Glutamatergic neuron (in vitro differentiated cells): ENCODE measurements at regions not wholly inside any gene's neighbourhood (a gene's known extent, or its start where the extent isn't known, plus 50 kb on each side); places are given as distances from the start of the nearest gene placed in this dataset.

Experiments used
- DNase-seq: peaks from one replicate; pipeline ENCODE4 v3.0.0; 2022
- H3K27ac Mint-ChIP-seq: one replicate; pipeline ENCODE4 v1.8.0; 2020; ENCODE audit warnings: mild to moderate bottlenecking, mixed read lengths, inconsistent platforms; ENCODE audit not compliant: unreplicated experiment
- H3K27me3 Mint-ChIP-seq: one replicate; pipeline ENCODE4 v1.8.0; 2020; ENCODE audit warnings: mild to moderate bottlenecking, moderate library complexity, mixed read lengths, inconsistent platforms; ENCODE audit not compliant: unreplicated experiment
- H3K36me3 Mint-ChIP-seq: one replicate; pipeline ENCODE4 v1.8.0; 2020; ENCODE audit warnings: mild to moderate bottlenecking, mixed read lengths, inconsistent platforms; ENCODE audit not compliant: unreplicated experiment
- H3K4me1 Mint-ChIP-seq: one replicate; pipeline ENCODE4 v1.8.0; 2020; ENCODE audit warnings: mild to moderate bottlenecking, low read depth, mixed read lengths, inconsistent platforms; ENCODE audit not compliant: unreplicated experiment
- H3K4me3 Mint-ChIP-seq: one replicate; pipeline ENCODE4 v1.8.0; 2020; ENCODE audit warnings: mild to moderate bottlenecking, mixed read lengths, inconsistent platforms; ENCODE audit not compliant: unreplicated experiment
- H3K9me3 Mint-ChIP-seq: one replicate; pipeline ENCODE4 v1.8.0; 2020; ENCODE audit warnings: mild to moderate bottlenecking, moderate library complexity, mixed read lengths, inconsistent platforms; ENCODE audit not compliant: unreplicated experiment
- CTCF ChIP-seq: fragments of 200-600 bp; sonication (generic); IDR thresholded peaks from one replicate; pipeline ENCODE4 v1.5.0; 2021; ENCODE audit not compliant: partially characterized antibody, unreplicated experiment

- Mint-ChIP-seq H3K4me3 (no peak overlapping the region), H3K36me3 (no peaks in the 10 kb centered on the region), H3K9me3 (peaks cover 6% of the 10 kb centered on the region), H3K4me1 (peaks cover 48% of the 10 kb centered on the region), H3K27ac (no peak overlapping the region), H3K27me3 (peaks cover 5% of the 10 kb centered on the region)
- TF ChIP-seq CTCF = no peak
- DNase-seq = no peak
These were observed 450.0 kb downstream of the FOXG1 start for GRCh38 chr14:29216268-29217232.

GRCh38 chr14:29217813-29218450 lies 451.3 kb downstream of the FOXG1 start:
- H3K27me3 Mint-ChIP-seq = peaks cover 5% of the 10 kb centered on the region

GRCh38 chr14:29220072-29220471 lies 453.5 kb downstream of the FOXG1 start:
- H3K9me3 Mint-ChIP-seq = peaks cover 6% of the 10 kb centered on the region
- no peaks in the 10 kb centered on the region for H3K36me3 Mint-ChIP-seq
- DNase-seq = peak; percentile 58
- no peak for TF ChIP-seq CTCF
- H3K4me1 Mint-ChIP-seq = peaks cover 60% of the 10 kb centered on the region
- H3K27me3 Mint-ChIP-seq = peaks cover 5% of the 10 kb centered on the region
- peak overlapping the region; percentile 78 for H3K4me3 Mint-ChIP-seq
- H3K27ac Mint-ChIP-seq = peak overlapping the region; percentile 89

More at GRCh38 chr14:29217813-29218450, 451.3 kb downstream of the FOXG1 start:
- Mint-ChIP-seq H3K4me1 (peaks cover 50% of the 10 kb centered on the region), H3K27ac (no peak overlapping the region), H3K36me3 (no peaks in the 10 kb centered on the region), H3K9me3 (peaks cover 6% of the 10 kb centered on the region), H3K4me3 (peak overlapping the region; percentile 16)
- DNase-seq = no peak
- TF ChIP-seq CTCF = no peak

GRCh38 chr14:29220566-29220965 lies 454.0 kb downstream of the FOXG1 start:
- no peak for DNase-seq
- H3K4me3 Mint-ChIP-seq = peak overlapping the region; percentile 78
- peaks cover 5% of the 10 kb centered on the region for H3K27me3 Mint-ChIP-seq
- TF ChIP-seq CTCF = no peak
- H3K9me3 Mint-ChIP-seq = peaks cover 6% of the 10 kb centered on the region
- H3K4me1 Mint-ChIP-seq = peaks cover 58% of the 10 kb centered on the region
- peak overlapping the region; percentile 89 for H3K27ac Mint-ChIP-seq
- H3K36me3 Mint-ChIP-seq = no peaks in the 10 kb centered on the region

- peaks cover 6% of the 10 kb centered on the region for H3K9me3 Mint-ChIP-seq
- no peaks in the 10 kb centered on the region for H3K36me3 Mint-ChIP-seq
- H3K27ac Mint-ChIP-seq = no peak overlapping the region
- peaks cover 5% of the 10 kb centered on the region for H3K27me3 Mint-ChIP-seq
- H3K4me1 Mint-ChIP-seq = peaks cover 46% of the 10 kb centered on the region
- H3K4me3 Mint-ChIP-seq = no peak overlapping the region
- no peak for TF ChIP-seq CTCF
- DNase-seq = no peak
These were observed 455.4 kb downstream of the FOXG1 start for GRCh38 chr14:29222006-29222405.
